Naive thymus-derived CD4-positive, alpha-beta T cell (primary cell): ENCODE measurements at regions not wholly inside any gene's neighbourhood (a gene's known extent, or its start where the extent isn't known, plus 50 kb on each side); places are given as distances from the start of the nearest gene placed in this dataset.

Experiments used
- ATAC-seq: fragments of 150-1000 bp; cut with Tn5 transposase; 2 replicates; pipeline ENCODE4 v1.10.0; 2021; ENCODE audit warnings: mild to moderate bottlenecking, moderate library complexity
- CTCF ChIA-PET: fragments of 350-600 bp; sonication (Branson Sonifier 250); formaldehyde crosslinking; loops from one replicate; lab custom pipeline; 2021; ENCODE audit warnings: antibody characterized with exemption; lab: Charles Lee
- POLR2A ChIA-PET: fragments of 350-600 bp; sonication (Branson Sonifier 250); formaldehyde crosslinking; loops from one replicate; lab custom pipeline; 2021; ENCODE audit warnings: antibody characterized with exemption, inconsistent platforms; lab: Charles Lee
- DNase-seq, 9 donors: peaks; one replicate each; pipeline versions ENCODE4 v3.0.0 to v3.0.0-alpha.2; 2020 to 2022; ENCODE audit warnings: mixed read lengths in 1 of 9
- H3K27ac ChIP-seq: one replicate; pipeline ENCODE4 v1.7.0; 2013; ENCODE audit warnings: mild to moderate bottlenecking, low read depth, low read length, moderate library complexity
- H3K27me3 ChIP-seq, 2 donors: one replicate each; pipeline ENCODE4 v1.7.0; 2013; ENCODE audit warnings: low read length in 2 of 2, mild to moderate bottlenecking in 2 of 2, moderate library complexity in 2 of 2; ENCODE audit not compliant: control insufficient read depth in 2 of 2, insufficient read depth in 2 of 2
- H3K36me3 ChIP-seq, 3 experiments: 1 replicate in 2 of 3; 2 replicates in 1 of 3; pipeline ENCODE4 v1.7.0; 2013; ENCODE audit warnings: low read length in 3 of 3, mild to moderate bottlenecking in 3 of 3, moderate library complexity in 1 of 3; ENCODE audit not compliant: insufficient read depth in 3 of 3, control insufficient read depth in 2 of 3
- H3K4me1 ChIP-seq, 2 donors: one replicate each; pipeline ENCODE4 v1.7.0; 2013; ENCODE audit warnings: low read length in 2 of 2, mild to moderate bottlenecking in 2 of 2, moderate library complexity in 1 of 2; ENCODE audit not compliant: control insufficient read depth in 2 of 2, insufficient read depth in 2 of 2
- H3K4me3 ChIP-seq: 2 replicates; pipeline ENCODE4 v1.7.0; 2013; ENCODE audit warnings: mild to moderate bottlenecking, low read length
- H3K9me3 ChIP-seq, 3 experiments: 1 replicate in 2 of 3; 2 replicates in 1 of 3; pipeline ENCODE4 v1.7.0; 2013; ENCODE audit warnings: low read length in 3 of 3; ENCODE audit not compliant: control insufficient read depth in 2 of 3
- H3K27ac Mint-ChIP-seq, 9 donors: one replicate each; pipeline ENCODE4 v1.8.0; 2020 to 2022; ENCODE audit warnings: mixed read lengths in 9 of 9, mild to moderate bottlenecking in 8 of 9, moderate library complexity in 5 of 9, inconsistent platforms in 2 of 9
- H3K27me3 Mint-ChIP-seq, 5 donors: one replicate each; pipeline ENCODE4 v1.8.0; 2021 to 2022; ENCODE audit warnings: mixed read lengths in 5 of 5, mild to moderate bottlenecking in 1 of 5
- H3K36me3 Mint-ChIP-seq, 5 donors: one replicate each; pipeline ENCODE4 v1.8.0; 2020 to 2022; ENCODE audit warnings: mixed read lengths in 5 of 5, mild to moderate bottlenecking in 3 of 5, inconsistent platforms in 1 of 5
- H3K4me1 Mint-ChIP-seq, 7 donors: one replicate each; pipeline ENCODE4 v1.8.0; 2020 to 2022; ENCODE audit warnings: mixed read lengths in 7 of 7, mild to moderate bottlenecking in 3 of 7, inconsistent platforms in 1 of 7
- H3K4me3 Mint-ChIP-seq, 10 donors: one replicate each; pipeline ENCODE4 v1.8.0; 2020 to 2022; ENCODE audit warnings: mild to moderate bottlenecking in 10 of 10, mixed read lengths in 10 of 10, moderate library complexity in 6 of 10, inconsistent platforms in 2 of 10
- H3K9me3 Mint-ChIP-seq, 11 donors: one replicate each; pipeline ENCODE4 v1.8.0; 2020 to 2022; ENCODE audit warnings: mixed read lengths in 11 of 11, mild to moderate bottlenecking in 4 of 11, inconsistent platforms in 1 of 11, moderate library complexity in 1 of 11
- intact Hi-C, 2 donors: fragments of 100-400 bp; cut with micrococcal nuclease; formaldehyde crosslinking; loops; one replicate each; pipeline ENCODE4 v1.15.1; 2023

DNA sequence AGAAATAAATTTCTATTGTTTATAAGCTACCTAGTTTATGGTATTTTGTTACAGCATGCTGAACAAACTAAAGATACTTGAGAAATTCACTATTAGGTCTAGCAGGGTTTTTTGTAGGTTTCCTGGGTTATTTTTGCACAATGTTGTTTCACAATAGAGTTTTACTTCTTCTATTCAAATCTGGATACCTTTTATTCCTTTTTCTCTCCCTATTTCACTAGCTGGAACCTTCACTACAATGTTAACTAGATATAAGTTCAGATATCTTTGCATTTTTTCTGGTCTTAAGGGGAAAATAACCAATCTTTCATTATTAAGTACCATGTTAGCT lies 237.7 kb upstream of the CITED2 start:
- Mint-ChIP-seq H3K4me3 (no peak overlapping the region), H3K9me3 (peaks cover 0 to 2% (median 0%) of the 10 kb centered on the region in 11 donors), H3K4me1 (peaks cover 0 to 3% (median 0%) of the 10 kb centered on the region in 7 donors), H3K27me3 (peaks cover 0 to 23% (median 5%) of the 10 kb centered on the region in 5 donors), H3K36me3 (no peaks in the 10 kb centered on the region), H3K27ac (no peak overlapping the region)
- H3K27me3 ChIP-seq, result no peaks in the 10 kb centered on the region
- DNase-seq (no peak), ATAC-seq (no peak)
- intact Hi-C loops, result no loop called here
- no peaks in the 10 kb centered on the region for H3K9me3 ChIP-seq
- CTCF ChIA-PET, result interaction anchor here (0.6 kb wide), 1 partner anchor 279 kb away, joined by 3 read pairs; no protein-coding TSS in a partner anchor
- no peak overlapping the region for H3K4me3 ChIP-seq
- H3K27ac ChIP-seq, result no peak overlapping the region
- POLR2A ChIA-PET, result no interaction called here
- no peaks in the 10 kb centered on the region for H3K4me1 ChIP-seq
- no peaks in the 10 kb centered on the region for H3K36me3 ChIP-seq

DNA sequence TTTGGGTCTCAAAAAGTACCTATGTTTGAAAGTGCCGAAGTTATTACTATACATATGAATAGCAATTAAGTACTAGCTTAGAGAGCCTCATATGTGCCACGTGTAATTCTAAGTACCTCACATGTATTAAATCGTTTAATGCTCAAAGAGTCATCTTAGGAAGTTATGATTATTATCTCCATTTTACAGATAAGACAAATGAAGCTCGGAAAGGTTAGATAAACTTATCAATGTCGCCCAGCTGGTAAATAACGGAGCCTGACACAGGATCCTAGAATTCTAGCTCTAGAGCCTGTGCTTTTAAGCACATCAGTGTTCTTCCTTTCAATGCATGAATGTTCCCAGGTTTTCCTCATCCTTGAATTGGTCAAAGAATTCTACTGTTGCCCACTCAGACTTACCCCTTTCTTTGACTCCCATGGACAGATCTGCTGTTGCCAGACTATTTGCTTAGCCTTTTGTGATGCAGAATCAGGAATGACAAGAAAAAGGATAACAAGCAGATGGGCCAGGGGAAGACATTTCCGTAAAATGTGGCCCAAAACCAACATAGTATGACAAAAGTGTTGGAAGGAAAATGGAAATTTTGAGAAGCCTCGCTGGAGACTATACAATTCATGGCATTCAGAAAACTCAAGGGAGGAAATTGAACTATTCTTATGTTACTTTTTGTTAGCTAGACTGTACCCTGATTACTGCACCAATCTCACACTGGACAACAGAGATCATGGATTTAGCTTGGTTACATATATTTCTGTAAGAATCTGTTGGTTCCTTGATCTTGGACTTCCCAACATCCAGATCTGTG lies 237.1 kb upstream of the CITED2 start:
- Histone ChIP-seq H3K4me3 (no peak overlapping the region), H3K36me3 (no peaks in the 10 kb centered on the region), H3K27me3 (no peaks in the 10 kb centered on the region), H3K9me3 (no peaks in the 10 kb centered on the region), H3K4me1 (no peaks in the 10 kb centered on the region), H3K27ac (no peak overlapping the region)
- Mint-ChIP-seq H3K36me3 (no peaks in the 10 kb centered on the region), H3K4me1 (peaks cover 0 to 3% (median 0%) of the 10 kb centered on the region in 7 donors), H3K27me3 (peaks cover 0 to 23% (median under 1%) of the 10 kb centered on the region in 5 donors), H3K9me3 (peaks cover 0 to 2% (median 0%) of the 10 kb centered on the region in 11 donors), H3K4me3 (no peak overlapping the region), H3K27ac (no peak overlapping the region)
- ATAC-seq, result no peak
- DNase-seq, result no peak
- ChIA-PET POLR2A (no interaction called here), CTCF (interaction anchor here (0.6 kb wide), 1 partner anchor 279 kb away, joined by 3 read pairs; no protein-coding TSS in a partner anchor)
- intact Hi-C loops, result no loop called here

DNA sequence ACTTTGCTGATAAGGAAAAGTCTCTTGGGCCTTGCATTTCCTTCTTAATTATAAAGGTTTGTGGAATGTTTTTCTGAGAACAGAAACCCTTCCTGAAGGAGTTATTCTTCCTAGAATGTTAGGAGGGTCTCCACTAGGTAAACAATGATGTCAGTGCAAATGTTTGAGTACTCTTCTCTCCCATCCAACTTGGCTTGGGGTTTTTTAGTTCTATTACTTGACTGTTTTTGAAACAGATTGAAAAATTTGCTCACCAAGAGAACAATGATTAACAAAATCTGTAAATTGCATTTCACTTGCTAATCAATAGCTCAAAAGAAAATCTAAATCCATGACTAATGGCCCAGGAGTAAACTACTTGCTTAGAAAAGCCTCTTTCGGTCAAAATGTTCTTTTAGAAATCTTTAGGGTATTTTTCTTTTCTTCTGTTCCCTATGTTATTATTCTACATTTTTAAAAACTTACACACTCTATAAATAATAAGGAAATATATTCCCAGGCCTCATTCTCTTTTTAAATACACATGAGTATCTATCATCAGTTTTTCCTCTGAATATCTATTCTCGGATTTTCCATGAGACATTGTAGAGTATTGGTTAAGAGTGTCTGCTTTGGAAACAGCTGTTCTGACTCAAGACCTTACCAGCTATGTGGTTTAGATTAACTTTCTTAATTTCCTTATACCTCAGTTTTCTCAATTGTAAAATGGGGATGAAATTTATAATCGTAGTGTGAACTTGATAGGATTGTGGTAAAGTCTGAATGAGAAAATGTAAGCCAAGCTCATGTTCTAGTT lies 234.2 kb upstream of the CITED2 start:
- Mint-ChIP-seq H3K4me1 (peaks cover 0 to 3% (median 0%) of the 10 kb centered on the region in 7 donors), H3K9me3 (peaks cover 0 to 2% (median 0%) of the 10 kb centered on the region in 11 donors), H3K27me3 (peaks cover 0 to 25% (median 3%) of the 10 kb centered on the region in 5 donors), H3K36me3 (no peaks in the 10 kb centered on the region), H3K4me3 (no peak overlapping the region), H3K27ac (no peak overlapping the region)
- ChIA-PET CTCF (interaction anchor here (0.7 kb wide), 1 partner anchor 595 kb away, joined by 4 read pairs; no protein-coding TSS in a partner anchor), POLR2A (no interaction called here)
- DNase-seq, result no peak
- no peaks in the 10 kb centered on the region for H3K4me1 ChIP-seq
- no peak overlapping the region for H3K4me3 ChIP-seq
- no peaks in the 10 kb centered on the region for H3K9me3 ChIP-seq
- intact Hi-C loops, result no loop called here
- no peaks in the 10 kb centered on the region for H3K27me3 ChIP-seq
- H3K27ac ChIP-seq, result no peak overlapping the region
- no peaks in the 10 kb centered on the region for H3K36me3 ChIP-seq
- ATAC-seq, result no peak

DNA sequence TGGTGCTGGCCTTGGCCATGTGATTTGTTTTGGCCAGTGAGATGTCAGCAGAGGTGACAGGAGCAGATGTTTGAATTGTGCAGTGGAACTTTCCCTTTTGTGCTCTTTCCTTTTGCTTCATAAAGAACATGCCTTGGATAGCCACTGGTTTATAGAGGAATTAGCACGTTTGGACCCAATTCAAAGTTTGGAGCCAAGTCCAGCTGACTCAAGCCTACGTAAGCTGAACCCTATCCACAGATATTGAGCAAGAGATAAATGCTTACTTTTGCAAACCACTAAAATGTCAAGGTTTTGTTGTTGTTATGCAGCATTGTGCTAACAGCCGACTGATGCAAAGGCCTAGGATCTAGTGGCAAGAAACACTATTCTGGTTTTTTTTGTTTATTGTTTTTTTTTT lies 230.9 kb upstream of the CITED2 start:
- Histone ChIP-seq H3K4me1 (no peaks in the 10 kb centered on the region), H3K36me3 (no peaks in the 10 kb centered on the region), H3K4me3 (no peak overlapping the region), H3K9me3 (no peaks in the 10 kb centered on the region), H3K27me3 (no peaks in the 10 kb centered on the region), H3K27ac (no peak overlapping the region)
- POLR2A ChIA-PET, result no interaction called here
- H3K27ac Mint-ChIP-seq, result no peak overlapping the region
- H3K9me3 Mint-ChIP-seq, result peaks cover 0 to 4% (median 0%) of the 10 kb centered on the region in 11 donors
- H3K36me3 Mint-ChIP-seq, result no peaks in the 10 kb centered on the region
- intact Hi-C loops, result no loop called here
- peaks cover 0 to 13% (median 8%) of the 10 kb centered on the region in 5 donors for H3K27me3 Mint-ChIP-seq
- ATAC-seq (no peak), DNase-seq (no peak)
- H3K4me3 Mint-ChIP-seq, result no peak overlapping the region
- peaks cover 0 to 4% (median 0%) of the 10 kb centered on the region in 7 donors for H3K4me1 Mint-ChIP-seq
- CTCF ChIA-PET, result no interaction called here

DNA sequence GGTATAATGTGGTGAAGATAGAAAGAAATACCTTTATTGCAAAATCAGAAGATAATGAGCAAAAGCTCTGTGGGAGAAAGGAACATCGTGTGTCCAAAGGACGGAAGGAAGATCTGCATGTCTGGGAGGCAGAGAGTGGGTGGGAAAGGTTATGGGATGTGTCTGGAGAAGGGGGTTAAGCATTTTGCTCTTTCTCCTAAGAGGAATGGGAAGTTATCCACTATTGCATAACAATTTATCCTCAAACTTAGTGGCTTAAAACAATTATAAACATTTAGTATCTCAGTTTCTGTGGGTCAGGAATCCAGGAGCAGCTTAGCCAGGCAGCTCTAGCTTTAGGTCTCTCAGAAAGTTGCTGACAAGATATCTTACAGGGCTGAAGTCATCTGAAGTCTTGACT lies 229.1 kb upstream of the CITED2 start:
- H3K36me3 Mint-ChIP-seq, result no peaks in the 10 kb centered on the region
- H3K4me3 ChIP-seq, result no peak overlapping the region
- ChIA-PET POLR2A (no interaction called here), CTCF (no interaction called here)
- H3K27me3 ChIP-seq, result no peaks in the 10 kb centered on the region
- ATAC-seq (no peak), DNase-seq (no peak)
- H3K4me3 Mint-ChIP-seq, result no peak overlapping the region
- intact Hi-C loops, result no loop called here
- no peaks in the 10 kb centered on the region for H3K36me3 ChIP-seq
- no peaks in the 10 kb centered on the region for H3K4me1 ChIP-seq
- no peak overlapping the region for H3K27ac ChIP-seq
- H3K27ac Mint-ChIP-seq, result no peak overlapping the region
- H3K9me3 Mint-ChIP-seq, result peaks cover 0 to 3% (median 0%) of the 10 kb centered on the region in 11 donors
- peaks cover 0 to 4% (median 0%) of the 10 kb centered on the region in 7 donors for H3K4me1 Mint-ChIP-seq
- H3K9me3 ChIP-seq, result no peaks in the 10 kb centered on the region
- H3K27me3 Mint-ChIP-seq, result peaks cover 0 to 10% (median 8%) of the 10 kb centered on the region in 5 donors

DNA sequence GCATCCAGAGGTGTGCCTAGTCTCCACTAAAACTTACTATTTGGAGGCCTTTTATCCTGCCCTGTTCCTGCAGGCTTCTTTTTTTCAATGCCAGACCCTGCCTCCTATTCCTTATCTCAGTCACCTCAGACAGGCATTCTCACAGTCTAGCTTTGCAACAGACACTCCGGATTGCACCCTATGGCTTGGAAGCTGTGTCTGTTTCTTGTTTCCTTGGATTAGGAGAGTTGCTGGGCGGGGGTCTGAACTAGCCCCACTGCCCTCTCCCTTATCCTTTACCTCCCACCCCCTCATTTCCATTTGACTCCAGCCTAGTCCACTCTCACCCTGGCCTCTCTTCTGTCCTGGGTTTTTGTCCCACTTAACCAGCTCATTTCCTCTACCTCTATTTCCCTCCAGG lies 228.1 kb upstream of the CITED2 start:
- ATAC-seq (no peak), DNase-seq (no peak)
- H3K27me3 ChIP-seq, result no peaks in the 10 kb centered on the region
- peaks cover 0 to 10% (median 6%) of the 10 kb centered on the region in 5 donors for H3K27me3 Mint-ChIP-seq
- POLR2A ChIA-PET, result no interaction called here
- H3K27ac Mint-ChIP-seq, result no peak overlapping the region
- no peak overlapping the region for H3K4me3 ChIP-seq
- H3K9me3 ChIP-seq, result no peaks in the 10 kb centered on the region
- no peaks in the 10 kb centered on the region for H3K36me3 Mint-ChIP-seq
- H3K27ac ChIP-seq, result no peak overlapping the region
- no peaks in the 10 kb centered on the region for H3K4me1 ChIP-seq
- no peak overlapping the region for H3K4me3 Mint-ChIP-seq
- CTCF ChIA-PET, result no interaction called here
- intact Hi-C loops, result no loop called here
- H3K4me1 Mint-ChIP-seq, result peaks cover 0 to 4% (median 0%) of the 10 kb centered on the region in 7 donors
- peaks cover 0 to 3% (median 0%) of the 10 kb centered on the region in 11 donors for H3K9me3 Mint-ChIP-seq
- no peaks in the 10 kb centered on the region for H3K36me3 ChIP-seq
